ENCODE measurements at regions not wholly inside any gene's neighbourhood (a gene's known extent, or its start where the extent isn't known, plus 50 kb on each side); places are given as distances from the start of the nearest gene placed in this dataset.

DNA sequence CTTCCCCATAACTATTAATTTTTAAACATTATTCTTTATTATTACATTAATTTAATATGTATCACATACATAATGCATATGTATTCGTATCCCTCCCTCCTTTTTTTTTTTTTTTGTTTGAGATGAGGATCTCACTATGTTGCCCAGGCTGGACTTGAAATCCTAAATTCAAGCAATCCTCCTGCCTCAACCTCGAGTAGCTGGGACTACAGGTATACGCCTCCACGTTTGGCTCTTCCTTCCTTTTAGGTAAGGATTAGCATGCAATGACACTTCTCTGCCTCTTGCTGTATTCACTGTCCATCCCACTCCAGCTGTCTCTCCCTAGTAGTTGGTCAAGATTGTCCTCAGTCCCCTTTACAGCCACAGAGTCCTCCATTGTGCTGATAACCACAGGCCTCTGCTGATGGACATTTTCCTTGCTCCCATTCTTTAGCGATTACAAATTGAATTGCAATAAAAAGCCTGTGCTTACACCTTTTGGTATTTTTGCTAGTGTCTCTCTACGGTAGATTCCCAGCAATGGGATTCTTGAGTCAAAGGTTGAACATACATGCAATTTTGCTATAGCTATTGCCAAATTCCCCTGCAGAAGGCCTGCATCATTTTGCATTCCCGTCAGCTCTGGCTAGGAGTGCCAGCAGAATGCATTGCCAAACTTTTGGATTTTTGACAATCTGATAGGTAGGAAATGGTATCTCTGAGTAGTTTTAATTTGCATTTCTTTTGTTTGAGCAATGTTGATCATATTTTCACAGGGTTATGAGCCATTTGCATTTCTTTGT is 156.6 kb downstream of the SMAD6 start:
- intact Hi-C loops (cut with micrococcal nuclease; ENCODE audit: unreplicated experiment): no loop called here
- CTCF ChIA-PET: interaction anchor here (0.6 to 0.7 kb wide), 4 partner anchors 74 to 258 kb away, joined by 3 to 5 read pairs (median 4); no protein-coding TSS in a partner anchor
- peak in 1 of 2 experiments; percentile 17 for DNase-seq
- no peaks in the 10 kb centered on the region for H3K36me3 ChIP-seq (ENCODE audit: control insufficient read depth, insufficient read depth, low read length)
- no TSS peak for BruUV-seq (replicated peaks)
- Mint-ChIP-seq H3K4me3 (ENCODE audit: unreplicated experiment) (no peak overlapping the region), H3K4me1 (ENCODE audit: low read depth, unreplicated experiment) (no peaks in the 10 kb centered on the region), H3K9me3 (ENCODE audit: unreplicated experiment) (no peaks in the 10 kb centered on the region), H3K36me3 (ENCODE audit: insufficient read depth, unreplicated experiment) (no peaks in the 10 kb centered on the region), H3K27me3 (ENCODE audit: insufficient read depth, unreplicated experiment) (no peaks in the 10 kb centered on the region), H3K27ac (ENCODE audit: unreplicated experiment) (no peak overlapping the region)
- no peaks in the 10 kb centered on the region for H3K9me3 ChIP-seq
- 0 out of 2 replicates have a peak, but pooled peaks cover 3% of the 10 kb centered on the region for H3K4me1 ChIP-seq
- TF ChIP-seq, protein P1, sequence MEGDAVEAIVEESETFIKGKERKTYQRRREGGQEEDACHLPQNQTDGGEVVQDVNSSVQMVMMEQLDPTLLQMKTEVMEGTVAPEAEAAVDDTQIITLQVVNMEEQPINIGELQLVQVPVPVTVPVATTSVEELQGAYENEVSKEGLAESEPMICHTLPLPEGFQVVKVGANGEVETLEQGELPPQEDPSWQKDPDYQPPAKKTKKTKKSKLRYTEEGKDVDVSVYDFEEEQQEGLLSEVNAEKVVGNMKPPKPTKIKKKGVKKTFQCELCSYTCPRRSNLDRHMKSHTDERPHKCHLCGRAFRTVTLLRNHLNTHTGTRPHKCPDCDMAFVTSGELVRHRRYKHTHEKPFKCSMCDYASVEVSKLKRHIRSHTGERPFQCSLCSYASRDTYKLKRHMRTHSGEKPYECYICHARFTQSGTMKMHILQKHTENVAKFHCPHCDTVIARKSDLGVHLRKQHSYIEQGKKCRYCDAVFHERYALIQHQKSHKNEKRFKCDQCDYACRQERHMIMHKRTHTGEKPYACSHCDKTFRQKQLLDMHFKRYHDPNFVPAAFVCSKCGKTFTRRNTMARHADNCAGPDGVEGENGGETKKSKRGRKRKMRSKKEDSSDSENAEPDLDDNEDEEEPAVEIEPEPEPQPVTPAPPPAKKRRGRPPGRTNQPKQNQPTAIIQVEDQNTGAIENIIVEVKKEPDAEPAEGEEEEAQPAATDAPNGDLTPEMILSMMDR (IDR thresholded peaks at IDR 0.05; ENCODE audit: insufficient read depth in 1 of 2, low read depth in 1 of 2, low read length in 1 of 2, severe bottlenecking in 1 of 2, unreplicated experiment in 1 of 2): no peak
- no peaks in the 10 kb centered on the region for H3K27me3 ChIP-seq (replicated peaks; ENCODE audit: control insufficient read depth, insufficient read depth, low read length)
- POLR2A ChIA-PET: no interaction called here
- H3K4me3 ChIP-seq (ENCODE audit: low read depth, low read length): no peak overlapping the region

DNA sequence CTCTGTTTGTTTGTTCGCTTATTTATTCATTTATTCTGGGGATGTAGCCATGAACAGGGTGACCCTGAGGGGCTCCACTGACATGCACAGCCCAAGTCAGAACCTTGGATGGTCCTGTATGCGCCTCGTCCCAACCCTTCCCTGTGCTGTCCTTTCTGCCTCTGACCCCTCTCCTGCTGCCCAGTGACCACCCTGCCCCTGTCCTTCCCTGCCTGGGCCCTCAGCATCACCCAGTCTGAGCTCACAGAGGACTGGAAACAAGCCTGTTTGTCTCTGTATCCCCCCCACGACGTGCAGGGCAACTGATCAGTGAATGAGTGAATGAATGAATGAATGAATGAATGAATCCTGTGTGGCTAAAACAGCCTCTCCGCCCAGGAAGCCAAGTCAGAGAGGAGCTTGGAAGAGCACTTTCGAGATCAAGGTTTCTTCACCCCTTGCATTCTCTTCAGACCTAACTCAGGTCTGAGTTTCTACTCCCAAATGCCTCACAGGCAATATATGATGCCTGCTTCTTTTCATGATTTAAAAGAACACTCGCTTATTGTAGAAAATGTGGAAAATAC is 157.7 kb downstream of the SMAD6 start:
- no peaks in the 10 kb centered on the region for H3K4me1 Mint-ChIP-seq (ENCODE audit: low read depth, unreplicated experiment)
- DNase-seq: peak in 1 of 2 experiments; percentile 11
- no peaks in the 10 kb centered on the region for H3K9me3 Mint-ChIP-seq (ENCODE audit: unreplicated experiment)
- no peak overlapping the region for H3K4me3 Mint-ChIP-seq (ENCODE audit: unreplicated experiment)
- Histone ChIP-seq H3K27me3 (replicated peaks; ENCODE audit: control insufficient read depth, insufficient read depth, low read length) (no peaks in the 10 kb centered on the region), H3K9me3 (no peaks in the 10 kb centered on the region), H3K36me3 (ENCODE audit: control insufficient read depth, insufficient read depth, low read length) (no peaks in the 10 kb centered on the region), H3K4me3 (ENCODE audit: low read depth, low read length) (no peak overlapping the region), H3K4me1 (0 out of 2 replicates have a peak, but pooled peaks cover 3% of the 10 kb centered on the region)
- no TSS peak for BruUV-seq (replicated peaks)
- CTCF ChIA-PET: no interaction called here
- no peak overlapping the region for H3K27ac Mint-ChIP-seq (ENCODE audit: unreplicated experiment)
- TF ChIP-seq, protein P1 (IDR thresholded peaks at IDR 0.05; ENCODE audit: insufficient read depth in 1 of 2, low read depth in 1 of 2, low read length in 1 of 2, severe bottlenecking in 1 of 2, unreplicated experiment in 1 of 2): no peak
- H3K36me3 Mint-ChIP-seq (ENCODE audit: insufficient read depth, unreplicated experiment): no peaks in the 10 kb centered on the region
- H3K27me3 Mint-ChIP-seq (ENCODE audit: insufficient read depth, unreplicated experiment): no peaks in the 10 kb centered on the region
- POLR2A ChIA-PET: no interaction called here
- intact Hi-C loops (cut with micrococcal nuclease; ENCODE audit: unreplicated experiment): no loop called here

DNA sequence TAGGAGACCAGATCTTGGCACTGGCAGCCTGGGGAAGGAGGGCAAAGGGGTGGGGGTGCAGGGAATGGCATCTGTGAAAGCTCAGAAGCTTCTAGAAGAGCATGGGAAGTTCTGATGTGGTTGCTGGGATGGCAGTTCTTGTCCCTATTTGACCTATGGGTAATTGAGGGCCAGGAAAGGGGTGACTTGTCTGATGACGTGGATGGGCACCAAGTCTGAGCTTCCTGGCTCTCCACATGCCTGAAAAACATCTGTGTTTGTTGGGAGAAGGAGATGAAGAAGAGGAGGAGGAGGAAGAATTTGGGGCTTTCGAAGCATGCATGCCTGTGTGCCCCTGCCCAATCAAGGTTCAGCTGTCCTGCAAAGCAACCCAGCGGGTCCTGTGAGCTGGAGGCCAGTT is 158.8 kb downstream of the SMAD6 start:
- Histone ChIP-seq H3K36me3 (ENCODE audit: control insufficient read depth, insufficient read depth, low read length) (no peaks in the 10 kb centered on the region), H3K9me3 (no peaks in the 10 kb centered on the region), H3K4me1 (peaks cover 7% of the 10 kb centered on the region), H3K27me3 (replicated peaks; ENCODE audit: control insufficient read depth, insufficient read depth, low read length) (no peaks in the 10 kb centered on the region), H3K4me3 (ENCODE audit: low read depth, low read length) (no peak overlapping the region)
- ChIA-PET CTCF (interaction anchor here (2.4 kb wide), 1 partner anchor 9 kb away, joined by 9 read pairs; no protein-coding TSS in a partner anchor), POLR2A (interaction anchor here (0.8 kb wide), 1 partner anchor 71 kb away, joined by 3 read pairs; no protein-coding TSS in a partner anchor)
- no peak overlapping the region for H3K27ac Mint-ChIP-seq (ENCODE audit: unreplicated experiment)
- no peaks in the 10 kb centered on the region for H3K9me3 Mint-ChIP-seq (ENCODE audit: unreplicated experiment)
- no peaks in the 10 kb centered on the region for H3K36me3 Mint-ChIP-seq (ENCODE audit: insufficient read depth, unreplicated experiment)
- no peak overlapping the region for H3K4me3 Mint-ChIP-seq (ENCODE audit: unreplicated experiment)
- TF ChIP-seq, protein P1 (IDR thresholded peaks at IDR 0.05; ENCODE audit: insufficient read depth in 1 of 2, low read depth in 1 of 2, low read length in 1 of 2, severe bottlenecking in 1 of 2, unreplicated experiment in 1 of 2): no peak
- H3K27me3 Mint-ChIP-seq (ENCODE audit: insufficient read depth, unreplicated experiment): no peaks in the 10 kb centered on the region
- H3K4me1 Mint-ChIP-seq (ENCODE audit: low read depth, unreplicated experiment): peaks cover 1% of the 10 kb centered on the region
- no TSS peak for BruUV-seq (replicated peaks)
- DNase-seq: no peak
- intact Hi-C loops (cut with micrococcal nuclease; ENCODE audit: unreplicated experiment): no loop called here

Data from Caco-2 (cell line).